MCF 10A (cell line): ENCODE measurements at regions not wholly inside any gene's neighbourhood (a gene's known extent, or its start where the extent isn't known, plus 50 kb on each side); places are given as distances from the start of the nearest gene placed in this dataset.
A peak's percentile ranks its signal among the peaks of the same experiment; 100 is the strongest.

Experiments
- BruUV-seq: library from RNA; stranded (reverse); fragments of 400-500 nt; replicated peaks from 2 replicates; lab custom pipeline; 2021; lab: Mats Ljungman, UMichigan
- CTCF ChIA-PET: fragments of 300-600 bp; sonication (Branson Sonifier 250); formaldehyde crosslinking; extraction: SDS; loops from one replicate; lab custom pipeline; 2021; ENCODE audit warnings: antibody characterized with exemption, inconsistent platforms; lab: Yijun Ruan, JAX
- POLR2A ChIA-PET: fragments of 300-600, 350-650 bp; sonication (Branson Sonifier 250); formaldehyde crosslinking; extraction: SDS; loops from one replicate; lab custom pipeline; 2020; ENCODE audit warnings: antibody characterized with exemption, inconsistent platforms; lab: Yijun Ruan, JAX
- DNase-seq: peaks from one replicate; pipeline ENCODE4 v3.0.0-alpha.2; 2018; ENCODE audit not compliant: unreplicated experiment
- H3K27ac Mint-ChIP-seq: one replicate; pipeline ENCODE4 v1.8.0; 2022; ENCODE audit warnings: mild to moderate bottlenecking, low read depth, mixed read lengths; ENCODE audit not compliant: unreplicated experiment
- H3K27me3 Mint-ChIP-seq: one replicate; pipeline ENCODE4 v1.8.0; 2022; ENCODE audit warnings: mixed read lengths; ENCODE audit not compliant: insufficient read depth, unreplicated experiment
- H3K36me3 Mint-ChIP-seq: one replicate; pipeline ENCODE4 v1.8.0; 2022; ENCODE audit warnings: mild to moderate bottlenecking, moderate library complexity, mixed read lengths; ENCODE audit not compliant: insufficient read depth, unreplicated experiment
- H3K4me1 Mint-ChIP-seq: one replicate; pipeline ENCODE4 v1.8.0; 2022; ENCODE audit warnings: mixed read lengths; ENCODE audit not compliant: insufficient read depth, unreplicated experiment
- H3K4me3 Mint-ChIP-seq: one replicate; pipeline ENCODE4 v1.8.0; 2022; ENCODE audit warnings: mild to moderate bottlenecking, moderate library complexity, mixed read lengths; ENCODE audit not compliant: unreplicated experiment
- H3K9me3 Mint-ChIP-seq: one replicate; pipeline ENCODE4 v1.8.0; 2022; ENCODE audit warnings: mixed read lengths; ENCODE audit not compliant: unreplicated experiment
- intact Hi-C: fragments of 100-400 bp; cut with micrococcal nuclease; formaldehyde crosslinking; loops from 2 replicates; pipeline ENCODE4 v1.14.1; 2022
- TF ChIP-seq, protein P1 (sequence below): fragments of 200-600 bp; IDR thresholded peaks from one replicate; pipeline ENCODE4 v1.8.0; 2022; ENCODE audit warnings: antibody characterized with exemption, mild to moderate bottlenecking; ENCODE audit not compliant: unreplicated experiment

DNA sequence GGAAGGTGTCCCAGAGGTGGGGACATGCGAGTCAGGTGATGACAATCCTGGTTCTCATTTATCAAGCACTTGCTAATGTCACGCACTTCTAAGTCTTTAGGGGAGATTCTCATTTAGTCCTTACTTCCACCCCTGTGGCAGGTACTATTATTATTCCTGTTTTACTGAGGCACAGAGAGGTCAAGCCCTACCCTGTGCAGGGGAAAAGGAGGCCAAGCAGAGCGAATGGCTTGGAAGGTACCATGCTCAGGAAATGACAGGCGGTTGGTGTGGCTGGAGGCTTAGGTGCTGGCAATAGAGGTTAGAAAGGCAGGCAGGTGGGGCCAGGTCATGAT, 268.9 kb downstream of the UACA start:
- H3K36me3 Mint-ChIP-seq: no peaks in the 10 kb centered on the region
- H3K4me3 Mint-ChIP-seq: no peak overlapping the region
- CTCF ChIA-PET: no interaction called here
- TF ChIP-seq, protein P1, sequence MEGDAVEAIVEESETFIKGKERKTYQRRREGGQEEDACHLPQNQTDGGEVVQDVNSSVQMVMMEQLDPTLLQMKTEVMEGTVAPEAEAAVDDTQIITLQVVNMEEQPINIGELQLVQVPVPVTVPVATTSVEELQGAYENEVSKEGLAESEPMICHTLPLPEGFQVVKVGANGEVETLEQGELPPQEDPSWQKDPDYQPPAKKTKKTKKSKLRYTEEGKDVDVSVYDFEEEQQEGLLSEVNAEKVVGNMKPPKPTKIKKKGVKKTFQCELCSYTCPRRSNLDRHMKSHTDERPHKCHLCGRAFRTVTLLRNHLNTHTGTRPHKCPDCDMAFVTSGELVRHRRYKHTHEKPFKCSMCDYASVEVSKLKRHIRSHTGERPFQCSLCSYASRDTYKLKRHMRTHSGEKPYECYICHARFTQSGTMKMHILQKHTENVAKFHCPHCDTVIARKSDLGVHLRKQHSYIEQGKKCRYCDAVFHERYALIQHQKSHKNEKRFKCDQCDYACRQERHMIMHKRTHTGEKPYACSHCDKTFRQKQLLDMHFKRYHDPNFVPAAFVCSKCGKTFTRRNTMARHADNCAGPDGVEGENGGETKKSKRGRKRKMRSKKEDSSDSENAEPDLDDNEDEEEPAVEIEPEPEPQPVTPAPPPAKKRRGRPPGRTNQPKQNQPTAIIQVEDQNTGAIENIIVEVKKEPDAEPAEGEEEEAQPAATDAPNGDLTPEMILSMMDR: no peak
- no peaks in the 10 kb centered on the region for H3K9me3 Mint-ChIP-seq
- DNase-seq: no peak
- POLR2A ChIA-PET: interaction anchor here (2.2 kb wide), 1 partner anchor 11 kb away, joined by 7 read pairs; no protein-coding TSS in a partner anchor
- peak overlapping the region; percentile 55 for H3K27ac Mint-ChIP-seq
- intact Hi-C loops: no loop called here
- H3K27me3 Mint-ChIP-seq: no peaks in the 10 kb centered on the region
- peaks cover 37% of the 10 kb centered on the region for H3K4me1 Mint-ChIP-seq
- BruUV-seq: no TSS peak

DNA sequence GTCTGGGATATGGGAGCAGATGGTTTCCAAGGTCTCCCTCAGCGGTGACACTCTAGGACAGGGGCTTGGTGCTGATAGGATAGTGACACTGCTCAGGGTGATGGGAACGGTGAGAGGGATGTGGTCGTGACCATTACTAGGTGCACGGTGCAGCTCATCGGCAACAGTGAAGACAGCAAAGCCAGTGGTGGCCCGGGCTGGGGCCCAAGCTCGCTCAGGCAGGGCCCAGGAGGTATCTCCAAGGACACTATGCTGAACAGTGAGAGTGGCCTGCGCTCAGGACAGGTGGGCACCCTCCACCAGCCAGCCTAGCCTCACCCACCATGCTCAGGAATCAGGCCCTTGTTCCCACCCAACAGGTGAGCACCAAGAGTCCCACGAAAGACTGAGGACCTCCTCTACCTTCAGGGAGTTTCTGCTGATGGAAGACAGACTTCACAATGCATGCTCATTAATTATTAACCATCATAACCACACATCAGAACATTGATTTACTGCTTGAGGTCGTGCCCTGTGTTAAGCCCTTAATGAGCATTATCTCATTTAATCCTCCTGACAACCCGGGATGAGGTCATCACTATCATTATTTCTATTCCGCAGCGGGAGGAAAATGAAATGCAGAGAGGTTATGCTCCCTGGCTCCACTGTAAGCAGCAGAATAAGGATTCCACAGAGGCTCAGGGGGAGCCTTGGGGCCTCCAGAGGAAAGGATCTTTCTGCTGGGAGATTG, 269.4 kb downstream of the UACA start:
- peaks cover 37% of the 10 kb centered on the region for H3K4me1 Mint-ChIP-seq
- CTCF ChIA-PET: no interaction called here
- intact Hi-C loops: no loop called here

DNA sequence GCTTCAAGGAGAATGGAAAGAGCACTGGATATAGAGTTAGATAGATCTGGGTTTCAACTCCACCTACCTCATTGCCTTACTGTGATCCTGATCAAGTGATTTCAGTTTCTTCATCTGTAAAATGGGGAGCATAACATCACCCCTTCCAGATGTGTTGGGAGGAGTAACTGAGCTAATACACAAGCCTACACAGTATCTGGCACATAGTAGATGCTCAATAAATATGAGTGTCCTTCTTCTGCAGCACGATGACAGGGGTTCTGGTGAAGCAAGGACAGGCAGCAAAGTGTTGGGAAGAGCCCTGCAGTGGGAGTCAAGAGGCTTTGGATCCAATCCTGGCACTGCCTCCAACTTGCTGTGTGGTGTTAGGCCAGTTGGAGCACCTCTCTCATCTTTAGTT, 270.0 kb downstream of the UACA start:
- H3K4me1 Mint-ChIP-seq: peaks cover 37% of the 10 kb centered on the region
- TF ChIP-seq, protein P1: no peak
- ChIA-PET POLR2A (no interaction called here), CTCF (no interaction called here)
- H3K27me3 Mint-ChIP-seq: no peaks in the 10 kb centered on the region
- no peaks in the 10 kb centered on the region for H3K36me3 Mint-ChIP-seq
- H3K4me3 Mint-ChIP-seq: no peak overlapping the region
- no peak for DNase-seq
- no peaks in the 10 kb centered on the region for H3K9me3 Mint-ChIP-seq
- peak overlapping the region; percentile 55 for H3K27ac Mint-ChIP-seq
- no TSS peak for BruUV-seq
- intact Hi-C loops: no loop called here

More for the DNA sequence above, 269.4 kb downstream of the UACA start:
- TF ChIP-seq, protein P1: no peak
- POLR2A ChIA-PET: no interaction called here
- Mint-ChIP-seq H3K4me3 (no peak overlapping the region), H3K36me3 (no peaks in the 10 kb centered on the region), H3K27me3 (no peaks in the 10 kb centered on the region), H3K9me3 (no peaks in the 10 kb centered on the region), H3K27ac (peak overlapping the region; percentile 55)
- DNase-seq: no peak
- BruUV-seq: no TSS peak

DNA sequence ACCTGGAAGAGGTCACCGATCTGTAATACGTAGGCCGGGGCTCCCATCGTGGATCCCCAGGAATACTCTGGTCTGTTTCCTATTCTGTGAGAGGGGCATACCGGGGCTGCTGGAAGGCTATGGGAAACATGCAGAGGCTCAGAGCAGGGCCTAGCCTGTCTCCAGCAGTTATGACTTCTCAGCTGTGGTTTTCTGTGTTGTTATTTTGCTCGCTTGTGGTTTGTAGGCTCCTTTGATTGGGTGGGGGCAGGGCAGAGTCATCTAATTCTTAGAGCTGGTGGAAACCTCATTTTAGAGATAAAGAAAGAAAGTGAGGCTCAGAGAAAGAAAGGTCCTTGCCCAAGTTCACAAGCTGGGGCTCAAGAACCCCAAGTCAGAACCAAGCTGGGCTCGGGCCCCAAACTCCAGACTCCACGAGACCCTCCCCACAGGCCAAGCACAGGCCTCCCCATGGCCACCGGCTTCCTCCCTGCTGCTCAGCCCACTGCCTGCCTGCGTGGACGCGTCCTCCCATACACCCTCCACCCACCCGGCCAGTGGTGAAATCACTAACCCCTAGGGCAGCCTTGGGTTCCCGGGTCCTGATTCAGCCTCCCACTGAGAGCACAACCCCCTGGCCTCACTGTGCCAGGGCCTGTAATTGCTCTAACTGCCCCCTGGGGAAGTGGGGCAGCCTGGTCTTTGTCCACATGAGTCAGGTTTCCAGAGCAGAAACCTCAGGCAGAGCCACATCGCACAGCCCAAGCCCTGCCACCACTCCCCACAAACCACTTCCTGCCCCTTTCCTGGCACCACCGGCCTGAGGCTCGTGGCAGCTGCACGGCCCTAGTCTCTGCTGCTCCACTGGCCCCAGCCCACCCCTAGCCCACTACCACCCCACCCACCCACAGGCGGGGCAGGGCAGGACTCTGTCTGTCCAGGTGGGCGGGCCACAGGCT, 270.8 kb downstream of the UACA start:
- H3K4me3 Mint-ChIP-seq: no peak overlapping the region
- no peaks in the 10 kb centered on the region for H3K9me3 Mint-ChIP-seq
- intact Hi-C loops: no loop called here
- peak; percentile 86 for DNase-seq
- no TSS peak for BruUV-seq
- CTCF ChIA-PET: no interaction called here
- TF ChIP-seq, protein P1: no peak
- H3K27ac Mint-ChIP-seq: peak overlapping the region; percentile 92
- H3K36me3 Mint-ChIP-seq: no peaks in the 10 kb centered on the region
- peaks cover 37% of the 10 kb centered on the region for H3K4me1 Mint-ChIP-seq
- H3K27me3 Mint-ChIP-seq: no peaks in the 10 kb centered on the region
- POLR2A ChIA-PET: no interaction called here
